H1 (cell line): ENCODE measurements at regions not wholly inside any gene's neighbourhood (a gene's known extent, or its start where the extent isn't known, plus 50 kb on each side); places are given as distances from the start of the nearest gene placed in this dataset.

Experiments
- CTCF ChIA-PET: fragments of 300-600 bp; sonication (Branson Sonifier 250); formaldehyde crosslinking; loops from one replicate; lab custom pipeline; 2021; ENCODE audit not compliant: partially characterized antibody; lab: Charles Lee
- POLR2A ChIA-PET: fragments of 300-600 bp; sonication (Branson Sonifier 250); formaldehyde crosslinking; loops from one replicate; lab custom pipeline; 2021; ENCODE audit warnings: inconsistent platforms; ENCODE audit not compliant: partially characterized antibody; lab: Charles Lee
- DNase-seq, 2 experiments: peaks; one replicate each; pipeline versions ENCODE4 v3.0.0 to v3.0.0-alpha.2; 2010 to 2022; ENCODE audit warnings: low spot score in 2 of 2, low read depth in 1 of 2, mixed read lengths in 1 of 2
- FAIRE-seq: peaks from 2 replicates; lab custom pipeline; 2011; peaks lifted over from hg19 to GRCh38; lab: Jason Lieb, UNC
- H2AFZ ChIP-seq: 2 replicates; pipeline ENCODE4 v1.8.1; 2012; ENCODE audit warnings: low read length, inconsistent platforms
- H2AK5ac ChIP-seq: 2 replicates; pipeline ENCODE4 v1.6.1; 2013; ENCODE audit warnings: low read depth, low read length
- H2BK120ac ChIP-seq: replicated peaks from 2 replicates; pipeline ENCODE3; 2013; ENCODE audit warnings: low read depth, low read length, inconsistent platforms
- H2BK12ac ChIP-seq: 2 replicates; pipeline ENCODE4 v1.6.1; 2013; ENCODE audit warnings: low read depth, low read length
- H2BK15ac ChIP-seq: 2 replicates; pipeline ENCODE4 v1.6.1; 2013; ENCODE audit warnings: low read length
- H2BK20ac ChIP-seq: 2 replicates; pipeline ENCODE4 v1.6.1; 2013; ENCODE audit warnings: low read length
- H2BK5ac ChIP-seq: 2 replicates; pipeline ENCODE4 v1.6.1; 2013; ENCODE audit warnings: low read depth, low read length
- H3K14ac ChIP-seq: 2 replicates; pipeline ENCODE4 v1.6.1; 2013; ENCODE audit warnings: inconsistent platforms; ENCODE audit not compliant: insufficient read length
- H3K18ac ChIP-seq: 2 replicates; pipeline ENCODE4 v1.6.1; 2013; ENCODE audit warnings: low read length; ENCODE audit errors: extremely low read depth
- H3K23ac ChIP-seq: 2 replicates; pipeline ENCODE4 v1.6.1; 2013; ENCODE audit warnings: inconsistent platforms; ENCODE audit not compliant: insufficient read length
- H3K23me2 ChIP-seq: 2 replicates; pipeline ENCODE4 v1.6.1; 2013; ENCODE audit warnings: low read depth, low read length
- H3K27ac ChIP-seq: 2 replicates; pipeline ENCODE4 v1.6.1; 2011; ENCODE audit warnings: low read depth, low read length, inconsistent platforms
- H3K27me3 ChIP-seq, 4 experiments: replicated peaks in 1 of 4; 1 replicate in 1 of 4; 2 replicates in 3 of 4; pipeline versions ENCODE4 v1.6.1 to v1.8.1; 2011 to 2013; ENCODE audit warnings: low read length in 3 of 4, mild to moderate bottlenecking in 3 of 4, inconsistent platforms in 2 of 4, mixed read lengths in 2 of 4, moderate library complexity in 1 of 4; ENCODE audit not compliant: control insufficient read depth in 3 of 4, insufficient read depth in 3 of 4; ENCODE audit errors: extremely low read depth in 1 of 4
- H3K36me3 ChIP-seq, 4 experiments: 2 replicates each; pipeline versions ENCODE4 v1.6.1 to v1.8.1; 2011 to 2013; ENCODE audit warnings: mild to moderate bottlenecking in 4 of 4, low read length in 3 of 4, moderate library complexity in 2 of 4, control low read depth in 1 of 4, inconsistent platforms in 1 of 4; ENCODE audit not compliant: insufficient read depth in 4 of 4, control insufficient read depth in 2 of 4
- H3K4ac ChIP-seq: replicated peaks from 2 replicates; pipeline ENCODE3; 2013; ENCODE audit warnings: low read length, low read depth, mixed read lengths, inconsistent platforms; ENCODE audit not compliant: insufficient read length
- H3K4me1 ChIP-seq, 4 experiments: replicated peaks in 1 of 4; 1 replicate in 1 of 4; 2 replicates in 3 of 4; pipeline versions ENCODE4 v1.6.1 to v1.8.1; 2011 to 2013; ENCODE audit warnings: low read length in 3 of 4, inconsistent platforms in 2 of 4, mixed read lengths in 1 of 4; ENCODE audit not compliant: insufficient read depth in 4 of 4, control insufficient read depth in 3 of 4
- H3K4me2 ChIP-seq, 2 experiments: 2 replicates each; pipeline versions ENCODE4 v1.6.1 to v1.8.1; 2011 to 2013; ENCODE audit warnings: low read depth in 2 of 2, low read length in 2 of 2, control low read depth in 1 of 2, inconsistent platforms in 1 of 2, mild to moderate bottlenecking in 1 of 2; ENCODE audit not compliant: insufficient read depth in 1 of 2
- H3K4me3 ChIP-seq, 4 experiments: fragments of 200-600, 300-600 bp in 1 of 4; sonication (generic), shearing (Covaris generic), sonication (Bioruptor Twin) in 1 of 4; 2 replicates each; pipeline versions ENCODE4 v1.5.1 to v1.8.1; 2011 to 2016; ENCODE audit warnings: low read length in 4 of 4, low read depth in 3 of 4, control low read depth in 2 of 4, inconsistent platforms in 2 of 4, mild to moderate bottlenecking in 2 of 4, mixed read lengths in 1 of 4, moderate library complexity in 1 of 4; ENCODE audit not compliant: insufficient read depth in 2 of 4; ENCODE audit errors: extremely low read depth in 1 of 4
- H3K56ac ChIP-seq: replicated peaks from 2 replicates; pipeline ENCODE3; 2013; ENCODE audit warnings: low read depth, mild to moderate bottlenecking, mixed read lengths, low read length, inconsistent platforms; ENCODE audit not compliant: insufficient read length
- H3K79me1 ChIP-seq: 2 replicates; pipeline ENCODE4 v1.6.1; 2013; ENCODE audit warnings: low read depth, low read length, control low read depth
- H3K79me2 ChIP-seq, 2 experiments: 2 replicates each; pipeline versions ENCODE4 v1.6.1 to v1.8.1; 2012 to 2013; ENCODE audit warnings: low read length in 2 of 2, mild to moderate bottlenecking in 2 of 2, inconsistent platforms in 1 of 2; ENCODE audit not compliant: insufficient read depth in 2 of 2, control insufficient read depth in 1 of 2
- H3K9ac ChIP-seq, 4 experiments: replicated peaks in 1 of 4; 1 replicate in 1 of 4; 2 replicates in 3 of 4; pipeline versions ENCODE4 v1.6.1 to v1.8.1; 2011 to 2013; ENCODE audit warnings: low read depth in 3 of 4, low read length in 3 of 4, control low read depth in 2 of 4, mild to moderate bottlenecking in 2 of 4, moderate library complexity in 2 of 4, inconsistent platforms in 1 of 4; ENCODE audit errors: extremely low read depth in 1 of 4
- H3K9me3 ChIP-seq, 2 experiments: 2 replicates each; pipeline versions ENCODE4 v1.6.1 to v1.8.1; 2012 to 2013; ENCODE audit warnings: mild to moderate bottlenecking in 2 of 2, moderate library complexity in 2 of 2, control low read depth in 1 of 2, inconsistent platforms in 1 of 2, low read depth in 1 of 2, low read length in 1 of 2, mixed read lengths in 1 of 2; ENCODE audit not compliant: insufficient read depth in 2 of 2
- H4K20me1 ChIP-seq, 2 experiments: replicated peaks in 1 of 2; 2 replicates each; pipeline versions ENCODE3 to v1.8.1; 2011 to 2013; ENCODE audit warnings: inconsistent platforms in 2 of 2, low read length in 2 of 2, mild to moderate bottlenecking in 1 of 2; ENCODE audit not compliant: insufficient read depth in 2 of 2, control insufficient read depth in 1 of 2
- H4K5ac ChIP-seq: 2 replicates; pipeline ENCODE4 v1.6.1; 2013; ENCODE audit warnings: low read length, low read depth, mixed read lengths, inconsistent platforms; ENCODE audit not compliant: insufficient read length
- H4K8ac ChIP-seq: 2 replicates; pipeline ENCODE4 v1.8.0; 2013; ENCODE audit warnings: mild to moderate bottlenecking, moderate library complexity, low read length, inconsistent platforms; ENCODE audit not compliant: insufficient read depth; ENCODE audit errors: extremely low read depth
- H4K91ac ChIP-seq: replicated peaks from 2 replicates; pipeline ENCODE3; 2013; ENCODE audit warnings: low read length, mixed read lengths, inconsistent platforms; ENCODE audit not compliant: insufficient read length
- NRF1 ChIP-seq: IDR thresholded peaks from 2 replicates; pipeline ENCODE4 v1.6.1; 2011; ENCODE audit warnings: mild to moderate bottlenecking, low read depth, low read length, improper control_type of control experiment
- WGBS, 2 experiments: shearing (Covaris generic) in 1 of 2; methylation state at CpG; one replicate each; pipeline versions ENCODE4 v1.1.6 to v1.1.7; 2013 to 2015; ENCODE audit warnings: low lambda C conversion rate in 2 of 2, mixed read lengths in 2 of 2, inconsistent platforms in 1 of 2, low coverage in 1 of 2, missing lambda C conversion rate in 1 of 2; ENCODE audit not compliant: insufficient replicate concordance in 2 of 2, insufficient coverage in 1 of 2, insufficient read length in 1 of 2; ENCODE audit errors: extremely low coverage in 1 of 2, missing lambda C conversion rate in 1 of 2; 5-methylcytosine and 5-hydroxymethylcytosine counted together

DNA sequence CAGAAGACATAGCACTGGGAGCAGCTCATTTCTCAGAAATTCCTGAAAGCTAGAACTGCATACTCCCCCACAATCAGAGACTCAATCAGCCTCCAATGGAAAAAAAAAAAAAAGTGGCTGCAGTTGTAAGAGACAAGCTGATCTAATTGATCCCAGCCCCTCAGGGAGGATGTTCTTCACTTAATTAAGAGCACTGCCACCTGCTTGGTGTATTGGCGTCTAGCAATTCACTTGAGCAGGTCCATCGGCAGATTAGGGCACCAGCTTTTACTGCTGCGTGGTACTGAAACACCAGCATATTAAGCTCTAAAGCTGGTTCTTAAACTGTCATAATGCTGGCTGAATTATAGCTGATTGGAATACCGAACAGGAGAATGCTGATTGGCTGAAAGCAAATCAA lies 1890.1 kb upstream of the WWC1 start:
- Histone ChIP-seq H3K4me3 (no peak overlapping the region), H2BK15ac (no peak overlapping the region), H4K5ac (no peak overlapping the region), H4K8ac (no peak overlapping the region), H3K4me2 (no peak overlapping the region), H3K23ac (no peak overlapping the region), H3K9me3 (no peaks in the 10 kb centered on the region), H3K9ac (no peak overlapping the region), H3K27me3 (no peaks in the 10 kb centered on the region), H2BK120ac (no peak overlapping the region), H3K36me3 (no peaks in the 10 kb centered on the region), H3K23me2 (no peaks in the 10 kb centered on the region), H3K4me1 (peaks cover 0 to 2% (median 0%) of the 10 kb centered on the region in 4 experiments; a peak in 1 of 7 replicates), H3K18ac (no peak overlapping the region), H2BK12ac (no peak overlapping the region), H3K79me2 (no peaks in the 10 kb centered on the region), H3K56ac (no peak overlapping the region), H4K20me1 (no peaks in the 10 kb centered on the region), H3K14ac (no peak overlapping the region), H2BK5ac (no peak overlapping the region), H2AFZ (no peak overlapping the region), H2BK20ac (no peak overlapping the region), H3K27ac (no peak overlapping the region), H3K79me1 (no peaks in the 10 kb centered on the region), H4K91ac (no peak overlapping the region), H3K4ac (no peak overlapping the region), H2AK5ac (no peak overlapping the region)
- DNase-seq: no peak
- FAIRE-seq: no peak
- ChIA-PET POLR2A (no interaction called here), CTCF (interaction anchor here (0.7 to 1.7 kb wide), 6 partner anchors 11 to 616 kb away, joined by 3 to 5 read pairs (median 3); no protein-coding TSS in a partner anchor)
- WGBS, 2 experiments: 97% methylated on average over 4 of the region's 4 CpGs; no CpG with 5 or more reads in 1 of the 2 experiments
- TF ChIP-seq NRF1: no peak
